HCT116 (cell line): ENCODE measurements at regions not wholly inside any gene's neighbourhood (a gene's known extent, or its start where the extent isn't known, plus 50 kb on each side); places are given as distances from the start of the nearest gene placed in this dataset.

Source experiments
- ATAC-seq: fragments of 200-7000 bp; cut with Tn5 transposase; 2 replicates; pipeline ENCODE4 v1.9.1; 2020; ENCODE audit warnings: mild to moderate bottlenecking, moderate library complexity
- BruUV-seq: library from RNA; stranded (reverse); fragments of 400-500 nt; replicated peaks from 2 replicates; lab custom pipeline; 2021; lab: Mats Ljungman, UMichigan
- CTCF ChIA-PET: fragments of 300-600 bp; sonication (Branson Sonifier 250); formaldehyde crosslinking; loops from one replicate; lab custom pipeline; 2021; ENCODE audit warnings: antibody characterized with exemption; lab: Charles Lee
- POLR2A ChIA-PET: fragments of 300-600, 350-600 bp; sonication (Branson Sonifier 250); formaldehyde crosslinking; loops from one replicate; lab custom pipeline; 2021; ENCODE audit warnings: antibody characterized with exemption; lab: Charles Lee
- RAD21 ChIA-PET, 2 experiments: fragments of 300-600 bp; sonication (Branson Sonifier 250); formaldehyde crosslinking; loops; one replicate each; lab custom pipeline; 2023; ENCODE audit warnings: low total read pairs in 2 of 2; ENCODE audit not compliant: uncharacterized antibody in 2 of 2, unreplicated experiment in 2 of 2, low non-redundant PET in 1 of 2; lab: Charles Lee
- DNase-seq: peaks from one replicate; pipeline ENCODE4 v3.0.0-alpha.2; 2010; ENCODE audit warnings: low read depth, low spot score
- H2AFZ ChIP-seq: fragments of 200-600 bp; shearing (Covaris generic), sonication (generic); 2 replicates; pipeline ENCODE4 v1.6.1; 2017; ENCODE audit warnings: low read depth, mixed run types, mixed read lengths, antibody characterized with exemption, low read length; ENCODE audit not compliant: poor library complexity, severe bottlenecking
- H3K27ac ChIP-seq: 2 replicates; pipeline ENCODE4 v1.5.1; 2012; ENCODE audit warnings: low read depth, low read length
- H3K27me3 ChIP-seq: fragments of 200-600 bp; sonication (generic); 2 replicates; pipeline ENCODE4 v1.6.1; 2016; ENCODE audit warnings: mixed run types, low read length, mixed read lengths; ENCODE audit not compliant: insufficient read depth
- H3K36me3 ChIP-seq, 2 experiments: fragments of 200-500 bp in 1 of 2; fragments of 200-600 bp in 1 of 2; sonication (Bioruptor generic) in 1 of 2; sonication (generic) in 1 of 2; 2 replicates each; pipeline versions ENCODE4 v1.5.1 to v1.6.1; 2014 to 2016; ENCODE audit warnings: low read length in 2 of 2, inconsistent platforms in 1 of 2, mixed read lengths in 1 of 2, mixed run types in 1 of 2; ENCODE audit not compliant: insufficient read depth in 2 of 2, control insufficient read depth in 1 of 2
- H3K4me1 ChIP-seq, 2 experiments: fragments of 200-600 bp in 1 of 2; sonication (generic) in 1 of 2; 2 replicates each; pipeline versions ENCODE4 v1.5.1 to v1.6.1; 2012 to 2017; ENCODE audit warnings: low read length in 2 of 2, inconsistent platforms in 1 of 2, mild to moderate bottlenecking in 1 of 2, mixed read lengths in 1 of 2, mixed run types in 1 of 2, moderate library complexity in 1 of 2; ENCODE audit not compliant: insufficient read depth in 2 of 2, control insufficient read depth in 1 of 2
- H3K4me2 ChIP-seq: fragments of 200-600 bp; sonication (generic); 2 replicates; pipeline ENCODE4 v1.6.1; 2017; ENCODE audit warnings: mixed run types, low read length, mixed read lengths
- H3K4me3 ChIP-seq, 2 experiments: fragments of 200-600 bp in 1 of 2; sonication (generic) in 1 of 2; replicated peaks in 1 of 2; 2 replicates each; pipeline ENCODE4 v1.5.1; 2011 to 2016; ENCODE audit warnings: low read length in 2 of 2, control low read depth in 1 of 2, low read depth in 1 of 2, mild to moderate bottlenecking in 1 of 2, mixed read lengths in 1 of 2, mixed run types in 1 of 2
- H3K79me2 ChIP-seq: fragments of 200-600 bp; sonication (generic); 2 replicates; pipeline ENCODE4 v1.6.1; 2017; ENCODE audit warnings: mild to moderate bottlenecking, mixed run types, low read length, moderate library complexity, mixed read lengths; ENCODE audit not compliant: insufficient read depth
- H3K9ac ChIP-seq: fragments of 200-600 bp; sonication (generic); 2 replicates; pipeline ENCODE4 v1.6.1; 2016; ENCODE audit warnings: low read length, mixed read lengths
- H3K9me2 ChIP-seq: fragments of 200-600 bp; sonication (generic), shearing (Covaris generic); 2 replicates; pipeline ENCODE4 v1.6.1; 2017; ENCODE audit warnings: mixed run types, mild to moderate bottlenecking, moderate library complexity; ENCODE audit not compliant: insufficient read depth
- H3K9me3 ChIP-seq, 2 experiments: fragments of 200-500 bp in 1 of 2; fragments of 200-600 bp in 1 of 2; sonication (Bioruptor generic) in 1 of 2; sonication (generic) in 1 of 2; 2 replicates each; pipeline ENCODE4 v1.6.1; 2014 to 2017; ENCODE audit warnings: low read length in 2 of 2, mixed read lengths in 2 of 2, inconsistent platforms in 1 of 2, low read depth in 1 of 2, mild to moderate bottlenecking in 1 of 2, mixed run types in 1 of 2, moderate library complexity in 1 of 2; ENCODE audit not compliant: control insufficient read depth in 1 of 2, insufficient read depth in 1 of 2
- H4K20me1 ChIP-seq: fragments of 200-600 bp; sonication (generic), shearing (Covaris generic); 2 replicates; pipeline ENCODE4 v1.6.1; 2017; ENCODE audit warnings: mixed run types, mild to moderate bottlenecking, moderate library complexity; ENCODE audit not compliant: insufficient read depth
- ATF3 ChIP-seq: IDR thresholded peaks from 2 replicates; pipeline ENCODE4 v1.6.1; 2012
- CEBPB ChIP-seq: IDR thresholded peaks from 2 replicates; pipeline ENCODE4 v1.6.1; 2012; ENCODE audit warnings: low read depth
- ELF1 ChIP-seq: IDR thresholded peaks from 2 replicates; pipeline ENCODE4 v1.6.1; 2012; ENCODE audit warnings: low read depth, borderline replicate concordance
- EZH2 ChIP-seq: fragments of 200-600 bp; sonication (generic); IDR thresholded peaks from 2 replicates; pipeline ENCODE4 v1.6.1; 2017; ENCODE audit warnings: antibody characterized with exemption, mixed run types
- EZH2phosphoT487 ChIP-seq: fragments of 200-600 bp; IDR thresholded peaks from 2 replicates; pipeline ENCODE4 v1.6.1; 2018; ENCODE audit warnings: antibody characterized with exemption, borderline replicate concordance
- FOSL1 ChIP-seq: IDR thresholded peaks from 2 replicates; pipeline ENCODE4 v1.6.1; 2012; ENCODE audit warnings: low read depth
- JUND ChIP-seq: IDR thresholded peaks from 2 replicates; pipeline ENCODE4 v1.6.1; 2012
- POLR2A ChIP-seq: IDR thresholded peaks from 2 replicates; pipeline ENCODE4 v1.7.0; 2011; ENCODE audit warnings: borderline replicate concordance; ENCODE audit not compliant: insufficient read depth, insufficient read length; ENCODE audit errors: extremely low read depth
- POLR2AphosphoS5 ChIP-seq: IDR thresholded peaks from 2 replicates; pipeline ENCODE4 v1.6.1; 2011; ENCODE audit warnings: mild to moderate bottlenecking, low read depth, low read length, moderate library complexity
- RAD21 ChIP-seq: IDR thresholded peaks from 2 replicates; pipeline ENCODE4 v1.6.1; 2012; ENCODE audit warnings: low read depth, mild to moderate bottlenecking
- SP1 ChIP-seq: IDR thresholded peaks from 2 replicates; pipeline ENCODE4 v1.6.1; 2012; ENCODE audit warnings: low read depth
- SRF ChIP-seq: IDR thresholded peaks from 2 replicates; pipeline ENCODE4 v1.6.1; 2012; ENCODE audit warnings: low read depth
- YY1 ChIP-seq: IDR thresholded peaks from 2 replicates; pipeline ENCODE4 v1.6.1; 2011; ENCODE audit warnings: low read length, low read depth, moderate library complexity, mild to moderate bottlenecking; ENCODE audit not compliant: insufficient replicate concordance; ENCODE audit errors: extremely low read depth
- ZNF274 ChIP-seq: fragments of 200-500 bp; sonication (Bioruptor generic); IDR thresholded peaks from 2 replicates; pipeline ENCODE4 v1.6.1; 2014; ENCODE audit warnings: mild to moderate bottlenecking, low read depth, low read length, inconsistent platforms
- intact Hi-C: fragments of 100-400 bp; cut with micrococcal nuclease; formaldehyde crosslinking; loops from 2 replicates; pipeline ENCODE4 v1.10.0; 2022
- TF ChIP-seq, protein P1 (sequence below): IDR thresholded peaks from 2 replicates; pipeline ENCODE4 v1.6.1; 2012
- TF ChIP-seq, protein P2 (sequence below): IDR thresholded peaks from 2 replicates; pipeline ENCODE4 v1.6.1; 2011; ENCODE audit warnings: mild to moderate bottlenecking, low read length, moderate library complexity; ENCODE audit not compliant: insufficient replicate concordance; ENCODE audit errors: extremely low read depth

DNA sequence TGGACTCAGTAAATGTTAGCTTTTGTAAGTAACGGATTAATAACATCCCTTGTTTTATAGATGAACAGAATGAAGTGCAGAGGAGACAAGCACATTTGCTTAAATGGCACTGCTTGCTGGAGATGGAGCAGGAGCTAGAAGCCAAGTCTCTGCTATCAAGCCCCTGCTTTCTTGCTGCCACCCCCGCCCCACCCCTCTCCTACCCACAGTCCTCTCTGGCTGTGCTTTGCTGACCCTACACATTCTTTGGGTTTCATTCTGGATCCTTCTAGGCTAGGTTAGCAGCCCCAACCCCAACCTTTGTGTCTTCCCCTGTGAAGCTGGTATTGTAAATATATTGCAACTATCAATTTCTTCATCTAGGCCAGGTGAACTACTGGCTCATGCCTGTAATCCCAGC is 77.5 kb upstream of the CAPZB start:
- RAD21 ChIA-PET, result no interaction called here

More for the DNA sequence above, 77.5 kb upstream of the CAPZB start:
- H3K27ac ChIP-seq, result no peak overlapping the region
- no TSS peak for BruUV-seq
- no peaks in the 10 kb centered on the region for H3K9me3 ChIP-seq
- POLR2A ChIA-PET, result no interaction called here
- DNase-seq, result no peak
- H3K4me3 ChIP-seq, result no peak overlapping the region
- H3K9me2 ChIP-seq, result no peaks in the 10 kb centered on the region
- H3K36me3 ChIP-seq, result no peaks in the 10 kb centered on the region
- TF ChIP-seq RAD21, result no peak
- TF ChIP-seq, protein P1, sequence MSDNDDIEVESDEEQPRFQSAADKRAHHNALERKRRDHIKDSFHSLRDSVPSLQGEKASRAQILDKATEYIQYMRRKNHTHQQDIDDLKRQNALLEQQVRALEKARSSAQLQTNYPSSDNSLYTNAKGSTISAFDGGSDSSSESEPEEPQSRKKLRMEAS, result no peak
- TF ChIP-seq, protein P2, sequence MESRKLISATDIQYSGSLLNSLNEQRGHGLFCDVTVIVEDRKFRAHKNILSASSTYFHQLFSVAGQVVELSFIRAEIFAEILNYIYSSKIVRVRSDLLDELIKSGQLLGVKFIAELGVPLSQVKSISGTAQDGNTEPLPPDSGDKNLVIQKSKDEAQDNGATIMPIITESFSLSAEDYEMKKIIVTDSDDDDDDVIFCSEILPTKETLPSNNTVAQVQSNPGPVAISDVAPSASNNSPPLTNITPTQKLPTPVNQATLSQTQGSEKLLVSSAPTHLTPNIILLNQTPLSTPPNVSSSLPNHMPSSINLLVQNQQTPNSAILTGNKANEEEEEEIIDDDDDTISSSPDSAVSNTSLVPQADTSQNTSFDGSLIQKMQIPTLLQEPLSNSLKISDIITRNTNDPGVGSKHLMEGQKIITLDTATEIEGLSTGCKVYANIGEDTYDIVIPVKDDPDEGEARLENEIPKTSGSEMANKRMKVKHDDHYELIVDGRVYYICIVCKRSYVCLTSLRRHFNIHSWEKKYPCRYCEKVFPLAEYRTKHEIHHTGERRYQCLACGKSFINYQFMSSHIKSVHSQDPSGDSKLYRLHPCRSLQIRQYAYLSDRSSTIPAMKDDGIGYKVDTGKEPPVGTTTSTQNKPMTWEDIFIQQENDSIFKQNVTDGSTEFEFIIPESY, result no peak
- no peak for TF ChIP-seq JUND
- no peak for TF ChIP-seq CEBPB
- no peak for TF ChIP-seq ATF3
- no peak for TF ChIP-seq SP1
- no peak for TF ChIP-seq FOSL1
- TF ChIP-seq POLR2A, result no peak
- TF ChIP-seq SRF, result no peak
- TF ChIP-seq ZNF274, result no peak
- no peak for TF ChIP-seq EZH2
- TF ChIP-seq POLR2AphosphoS5, result no peak
- TF ChIP-seq EZH2phosphoT487, result no peak
- no peak for TF ChIP-seq YY1
- TF ChIP-seq ELF1, result no peak
- H3K9ac ChIP-seq, result no peak overlapping the region
- no peaks in the 10 kb centered on the region for H4K20me1 ChIP-seq
- no peak overlapping the region for H2AFZ ChIP-seq
- no peaks in the 10 kb centered on the region for H3K27me3 ChIP-seq
- no peaks in the 10 kb centered on the region for H3K79me2 ChIP-seq
- ATAC-seq, result no peak
- no peak overlapping the region for H3K4me2 ChIP-seq
- CTCF ChIA-PET, result no interaction called here
- H3K4me1 ChIP-seq, result peaks cover 0 to 5% of the 10 kb centered on the region in 2 experiments; a peak in 1 of 4 replicates
- intact Hi-C loops, result no loop called here
